ENCODE measurements at regions not wholly inside any gene's neighbourhood (a gene's known extent, or its start where the extent isn't known, plus 50 kb on each side); places are given as distances from the start of the nearest gene placed in this dataset.

DNA sequence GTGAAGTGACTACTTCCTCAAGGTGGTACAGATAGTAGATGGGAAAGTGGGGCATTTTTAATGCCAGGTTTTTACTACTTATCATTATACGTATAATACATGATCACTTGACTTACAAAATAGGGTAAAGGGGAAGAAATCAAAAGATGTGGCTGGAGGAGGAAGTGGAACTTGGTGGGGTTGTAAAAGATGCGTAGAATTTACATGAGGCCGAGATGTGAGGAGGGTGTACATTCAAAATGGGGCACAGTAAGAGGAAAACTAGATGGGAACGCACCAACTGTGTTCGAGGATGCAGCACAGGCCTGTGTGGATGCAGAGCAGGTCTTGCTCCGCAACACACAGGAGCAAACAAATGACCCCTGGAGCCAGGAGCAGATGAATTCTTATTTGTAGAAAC is 403.3 kb downstream of the TXNL1 start:
- TF ChIP-seq, protein P1, sequence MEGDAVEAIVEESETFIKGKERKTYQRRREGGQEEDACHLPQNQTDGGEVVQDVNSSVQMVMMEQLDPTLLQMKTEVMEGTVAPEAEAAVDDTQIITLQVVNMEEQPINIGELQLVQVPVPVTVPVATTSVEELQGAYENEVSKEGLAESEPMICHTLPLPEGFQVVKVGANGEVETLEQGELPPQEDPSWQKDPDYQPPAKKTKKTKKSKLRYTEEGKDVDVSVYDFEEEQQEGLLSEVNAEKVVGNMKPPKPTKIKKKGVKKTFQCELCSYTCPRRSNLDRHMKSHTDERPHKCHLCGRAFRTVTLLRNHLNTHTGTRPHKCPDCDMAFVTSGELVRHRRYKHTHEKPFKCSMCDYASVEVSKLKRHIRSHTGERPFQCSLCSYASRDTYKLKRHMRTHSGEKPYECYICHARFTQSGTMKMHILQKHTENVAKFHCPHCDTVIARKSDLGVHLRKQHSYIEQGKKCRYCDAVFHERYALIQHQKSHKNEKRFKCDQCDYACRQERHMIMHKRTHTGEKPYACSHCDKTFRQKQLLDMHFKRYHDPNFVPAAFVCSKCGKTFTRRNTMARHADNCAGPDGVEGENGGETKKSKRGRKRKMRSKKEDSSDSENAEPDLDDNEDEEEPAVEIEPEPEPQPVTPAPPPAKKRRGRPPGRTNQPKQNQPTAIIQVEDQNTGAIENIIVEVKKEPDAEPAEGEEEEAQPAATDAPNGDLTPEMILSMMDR (IDR thresholded peaks at IDR 0.05; ENCODE audit: low read depth, low read length, poor library complexity, severe bottlenecking) = no peak
- TF ChIP-seq EZH2phosphoT487 (IDR thresholded peaks at IDR 0.05; ENCODE audit: borderline replicate concordance, low read length) = no peak
